T-helper 1 cell (primary cell): ENCODE measurements at regions not wholly inside any gene's neighbourhood (a gene's known extent, or its start where the extent isn't known, plus 50 kb on each side); places are given as distances from the start of the nearest gene placed in this dataset.
A peak's percentile ranks its signal among the peaks of the same experiment; 100 is the strongest.

Experiments used
- DNase-seq, 5 donors: peaks; one replicate each; pipeline ENCODE4 v3.0.0-alpha.2; 2012 to 2020

- no peak for DNase-seq
Measured at GRCh38 chr15:58235961-58236360, 97.8 kb downstream of the AQP9 start.

- no peak for DNase-seq
Measured at GRCh38 chr15:58240191-58240932, 102.2 kb downstream of the AQP9 start.

GRCh38 chr15:58241872-58242271 is 103.7 kb downstream of the AQP9 start:
- DNase-seq = no peak

- no peak for DNase-seq
Measured at GRCh38 chr15:58243070-58243469, 104.9 kb downstream of the AQP9 start.

GRCh38 chr15:58244536-58244935 is 106.4 kb downstream of the AQP9 start:
- DNase-seq = no peak

GRCh38 chr15:58246041-58246440 is 107.9 kb downstream of the AQP9 start:
- no peak for DNase-seq

- DNase-seq = no peak
Measured at GRCh38 chr15:58247855-58248842, 110.0 kb downstream of the AQP9 start.

GRCh38 chr15:58249646-58250312 is 111.6 kb downstream of the AQP9 start:
- DNase-seq = peak in 1 of 5 donors; percentile 36

- DNase-seq = no peak
Measured at GRCh38 chr15:58252586-58253323, 114.6 kb downstream of the AQP9 start.

- DNase-seq = no peak
Measured at GRCh38 chr15:58257776-58258325, 119.7 kb downstream of the AQP9 start.

GRCh38 chr15:58258501-58259292 is 120.5 kb downstream of the AQP9 start:
- DNase-seq = no peak

GRCh38 chr15:58260205-58260724 is 122.1 kb downstream of the AQP9 start:
- no peak for DNase-seq

- no peak for DNase-seq
Measured at GRCh38 chr15:58260725-58261267, 122.6 kb downstream of the AQP9 start.

- no peak for DNase-seq
Measured at GRCh38 chr15:58261368-58261767, 123.2 kb downstream of the AQP9 start.

GRCh38 chr15:58264053-58264971 is 126.1 kb downstream of the AQP9 start:
- DNase-seq = no peak

- DNase-seq = no peak
Measured at GRCh38 chr15:58267051-58267450, 128.9 kb downstream of the AQP9 start.

GRCh38 chr15:58268746-58269267 is 130.6 kb downstream of the AQP9 start:
- no peak for DNase-seq

- DNase-seq = peak in 2 of 5 donors; percentile 3 to 47
Measured at GRCh38 chr15:58269455-58270414, 131.6 kb downstream of the AQP9 start.
